Activated CD4-positive, alpha-beta T cell treated with anti-CD3 and anti-CD28 coated beads, Interleukin-10, Interleukin-2, amounts not matched to agents 100 ng/mL and 50 ng/mL, durations not matched to agents 16 hours and 8 hours (primary cell): ENCODE measurements at regions not wholly inside any gene's neighbourhood (a gene's known extent, or its start where the extent isn't known, plus 50 kb on each side); places are given as distances from the start of the nearest gene placed in this dataset.
"Not testable (repeated sequence)": the region's sequence is repeated elsewhere in the genome, so short reads cannot be mapped to it uniquely, and the experiment has no call there.

Source experiments
- DNase-seq: peaks from one replicate; pipeline ENCODE4 v3.0.0-alpha.2; 2020

DNA sequence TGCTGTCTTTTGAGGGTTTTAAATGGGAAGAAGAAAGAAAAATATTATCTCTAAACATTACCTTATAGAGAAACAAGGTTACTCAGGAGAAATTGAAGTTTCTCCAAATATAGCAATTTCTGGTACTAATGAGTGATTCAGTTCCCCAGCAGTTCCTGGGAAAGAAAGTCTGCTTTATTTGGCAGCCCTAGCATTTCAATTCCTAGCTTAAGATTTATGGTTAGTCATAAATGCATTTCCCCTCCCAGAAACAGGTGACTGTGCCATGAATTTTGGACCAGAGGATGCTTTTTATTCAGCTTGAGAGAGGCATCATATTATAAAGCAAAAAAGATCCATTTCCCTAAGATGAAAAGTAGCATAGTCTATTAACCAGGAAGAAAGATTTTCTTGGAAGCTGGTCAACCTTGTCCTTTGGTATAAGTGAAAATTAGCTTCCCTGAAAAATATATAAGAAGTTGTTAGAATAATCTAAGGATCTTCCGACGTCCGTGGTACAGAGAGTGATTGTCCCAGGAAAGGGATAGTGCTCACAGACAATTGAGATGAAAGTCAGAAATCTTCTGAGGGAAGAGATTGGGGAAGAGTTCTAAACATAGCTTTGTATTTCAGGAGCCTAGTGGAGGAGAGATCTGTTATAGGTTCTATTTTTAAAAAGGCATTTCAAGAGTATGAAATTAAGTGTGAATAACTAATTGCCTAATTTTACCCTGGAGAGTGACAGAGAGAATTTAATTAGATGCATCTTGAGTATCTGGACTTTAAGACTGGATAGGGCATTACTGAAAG, 164.9 kb downstream of the ESM1 start:
- no peak for DNase-seq

DNA sequence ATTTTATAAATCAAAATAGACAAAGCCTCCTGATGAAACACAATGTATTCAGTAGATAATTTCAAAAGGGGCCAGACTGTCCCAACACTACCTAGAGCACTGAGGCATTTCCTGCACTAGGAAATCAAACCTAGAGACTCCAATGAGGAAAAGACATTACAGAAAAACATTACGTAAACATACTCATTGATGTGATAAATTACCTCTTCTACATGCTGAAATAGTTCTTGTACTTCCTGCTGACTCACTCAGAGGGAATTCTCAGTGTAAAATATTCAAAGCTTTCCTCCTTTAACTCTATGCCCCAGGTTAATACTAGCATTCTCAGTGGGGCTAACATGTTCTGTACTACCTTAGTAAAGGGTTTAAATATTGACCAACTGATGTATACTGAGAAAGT, 178.0 kb downstream of the ESM1 start:
- no peak for DNase-seq

DNA sequence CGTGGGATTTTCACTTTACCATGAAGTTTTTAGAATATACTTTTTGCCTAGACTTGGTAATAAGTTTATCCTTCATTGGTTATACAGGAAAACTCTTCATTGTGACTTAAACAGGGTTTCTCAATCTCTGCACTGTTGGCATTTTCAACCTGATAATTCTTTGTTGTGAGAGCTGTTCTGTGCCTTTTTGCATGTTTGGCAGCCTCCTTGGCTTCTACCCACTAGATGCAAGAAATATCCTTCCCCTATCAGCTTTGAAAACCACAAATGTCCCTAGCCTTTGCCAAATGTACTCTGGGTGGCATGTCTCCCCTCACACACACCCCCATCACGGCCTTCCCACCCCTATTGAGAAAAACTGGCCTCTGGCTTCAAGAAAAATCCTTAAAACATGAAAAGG, 180.9 kb downstream of the ESM1 start:
- DNase-seq: no peak

DNA sequence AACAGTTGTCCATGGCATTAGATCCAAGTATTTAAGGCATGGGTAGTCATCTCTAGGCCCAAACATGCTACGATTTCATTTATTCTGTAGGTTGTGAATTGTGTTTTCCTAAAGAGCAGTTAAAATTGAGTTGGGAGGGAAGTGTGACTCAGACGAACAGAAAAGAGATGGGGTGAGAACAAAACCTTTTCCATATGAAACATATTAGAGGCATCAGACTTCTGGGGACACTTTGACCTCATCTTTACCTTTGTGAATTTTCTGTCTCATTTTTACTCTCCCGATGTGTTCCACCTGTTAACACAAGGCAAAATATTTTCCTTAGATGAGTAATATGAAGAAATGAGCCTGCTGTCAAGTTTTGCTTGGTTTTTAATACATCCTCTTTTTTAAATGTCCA, 181.3 kb downstream of the ESM1 start:
- peak; percentile 6 for DNase-seq

DNA sequence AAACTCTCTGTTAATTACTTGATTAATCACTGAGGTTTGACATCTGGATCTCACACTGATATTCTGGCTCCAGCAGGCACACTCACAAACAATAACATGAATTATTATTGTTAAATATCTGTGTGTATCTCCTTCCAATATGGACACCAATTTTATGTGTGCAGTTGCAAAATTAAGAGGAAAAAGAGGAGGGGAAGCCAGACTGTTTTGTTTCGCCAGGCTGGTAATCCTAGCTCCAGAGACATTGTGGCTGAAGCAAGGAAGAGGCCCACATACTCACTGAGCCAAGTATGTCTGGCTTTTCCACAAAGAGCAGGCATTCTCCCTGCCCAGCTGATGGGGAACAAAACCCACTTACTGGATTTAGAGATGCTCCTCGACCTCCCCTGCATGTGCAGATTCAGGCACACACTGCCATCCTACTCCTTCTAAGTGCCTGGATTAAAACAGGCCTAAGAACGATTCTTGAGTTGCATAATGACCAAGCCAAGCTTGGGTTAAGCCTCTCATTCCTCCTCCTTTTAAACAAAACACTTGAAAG, 181.9 kb downstream of the ESM1 start:
- no peak for DNase-seq

DNA sequence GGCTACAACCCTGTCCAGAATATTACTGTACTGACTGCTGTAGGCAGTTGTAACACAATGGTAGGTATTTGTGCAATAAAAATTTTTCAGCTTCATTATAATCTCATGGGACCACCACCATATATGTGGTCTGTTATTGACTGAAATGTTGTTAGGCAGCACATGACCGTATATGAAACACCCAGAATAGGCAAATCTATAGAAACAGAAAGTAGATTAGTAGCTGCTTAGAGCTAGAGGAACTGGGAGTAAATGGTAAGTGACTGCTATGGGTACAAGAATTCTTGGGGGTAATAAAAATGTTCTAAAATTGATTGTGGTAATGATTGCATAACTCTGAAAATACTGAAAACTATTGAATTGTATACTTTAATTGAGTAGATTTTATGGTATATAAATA, 185.7 kb downstream of the ESM1 start:
- DNase-seq: no peak

DNA sequence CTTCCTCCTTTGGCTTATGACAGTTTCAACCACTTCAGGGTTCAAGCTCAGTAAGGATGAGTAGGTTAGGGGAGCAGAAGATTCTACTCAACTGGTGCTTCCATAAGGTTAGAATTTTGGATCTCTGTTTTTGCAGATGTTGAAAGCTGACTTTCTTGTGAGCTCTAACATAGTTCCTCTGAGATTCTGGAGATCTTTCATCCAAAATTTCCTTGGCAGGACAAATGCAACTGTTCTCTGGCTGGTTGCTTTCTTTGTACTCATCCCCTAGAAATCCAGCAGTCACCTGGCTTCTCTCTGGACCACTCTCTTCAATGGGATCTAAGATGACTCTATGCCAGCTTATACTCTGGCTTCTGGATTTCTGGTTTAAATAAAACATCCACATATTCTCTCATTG, 189.6 kb downstream of the ESM1 start:
- DNase-seq: no peak

DNA sequence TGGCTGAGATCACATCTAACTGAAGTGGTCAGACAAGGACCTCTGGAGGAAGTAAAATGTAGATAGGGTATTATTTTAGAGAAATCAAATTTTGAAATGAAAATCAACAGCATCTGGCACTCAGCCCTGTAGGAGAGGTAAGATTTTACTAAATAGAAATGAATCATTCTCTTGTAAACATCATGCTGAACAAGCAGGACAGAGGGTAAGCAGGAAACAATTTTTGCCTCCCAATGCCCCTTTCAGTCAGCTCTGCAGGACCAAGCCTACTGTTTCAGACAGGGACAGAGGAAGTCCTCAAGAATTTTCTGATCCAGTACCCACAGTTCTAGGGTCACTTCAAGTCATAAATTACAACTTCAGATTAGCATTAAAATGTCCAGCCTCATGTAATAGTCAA, 190.1 kb downstream of the ESM1 start:
- peak; percentile 2 for DNase-seq

DNA sequence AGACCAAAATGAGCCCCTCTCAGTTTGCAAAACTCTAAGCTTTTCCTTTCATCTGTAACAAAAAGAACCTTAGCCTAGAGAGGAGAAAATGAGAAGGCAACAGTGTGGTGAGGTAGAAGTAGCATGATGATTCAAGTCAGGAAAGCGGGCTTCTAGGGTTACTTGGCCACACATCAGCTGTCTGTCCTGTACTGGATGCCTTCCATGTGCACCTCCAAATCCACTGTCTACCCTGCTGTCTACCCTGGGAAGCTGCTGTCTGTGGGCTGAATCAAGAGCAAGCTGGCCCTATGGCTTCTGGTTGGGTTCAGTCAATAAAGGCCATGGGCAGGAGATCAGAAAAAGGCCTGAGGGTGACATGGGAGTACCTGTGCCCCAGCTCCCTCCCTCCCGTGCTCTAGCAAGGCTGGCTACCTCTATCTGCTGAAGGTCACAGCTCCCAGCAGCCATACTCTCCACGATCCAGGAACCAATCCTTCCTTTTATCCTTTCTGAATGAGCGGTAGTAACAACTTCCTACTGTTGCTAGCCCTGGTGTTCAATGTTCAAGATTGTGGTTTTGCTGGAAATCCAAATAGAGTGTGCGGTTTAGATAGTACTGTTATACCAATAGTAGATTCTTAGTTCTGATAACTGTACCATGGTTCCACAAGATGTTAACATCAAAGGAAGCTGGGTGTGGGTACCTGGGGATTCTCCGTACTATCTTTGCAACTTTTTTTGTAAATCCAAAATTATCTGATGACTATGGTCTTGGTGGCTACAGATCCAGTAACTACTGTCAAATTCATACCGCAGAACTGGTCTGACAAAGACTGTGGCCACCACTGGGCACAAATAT, 191.0 kb downstream of the ESM1 start:
- peak; percentile 74 for DNase-seq

DNA sequence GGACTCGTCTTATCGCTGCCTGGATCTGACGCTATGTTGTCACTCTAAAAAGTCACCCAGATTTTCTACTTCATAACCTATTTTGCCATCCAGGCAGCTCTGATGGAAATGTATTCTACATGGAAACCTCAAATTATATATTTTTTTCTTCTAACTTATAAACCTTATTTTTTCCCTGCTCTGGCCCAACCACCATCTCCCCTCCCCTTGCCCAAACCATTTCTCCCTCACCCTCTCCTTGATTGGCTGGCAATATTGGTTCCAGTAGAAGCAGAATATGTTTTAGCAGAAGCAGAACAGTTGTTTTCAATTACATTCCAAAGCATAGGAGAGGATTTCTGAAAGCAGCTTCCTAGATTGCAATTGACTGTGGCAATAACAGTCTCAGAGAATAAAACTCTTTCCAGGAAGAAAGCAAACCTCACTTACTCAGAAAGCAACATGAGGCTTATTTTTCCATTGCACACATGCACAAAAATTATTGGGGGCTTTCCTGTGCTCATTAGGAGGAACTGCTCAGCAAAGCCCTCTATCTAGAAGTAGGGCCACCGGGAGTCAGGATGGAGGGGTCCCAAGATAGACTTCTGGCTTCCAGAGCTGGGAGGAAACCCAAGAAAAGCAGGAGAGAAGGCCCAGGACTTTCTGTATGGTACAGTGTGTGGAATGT, 191.8 kb downstream of the ESM1 start:
- DNase-seq: peak; percentile 19

DNA sequence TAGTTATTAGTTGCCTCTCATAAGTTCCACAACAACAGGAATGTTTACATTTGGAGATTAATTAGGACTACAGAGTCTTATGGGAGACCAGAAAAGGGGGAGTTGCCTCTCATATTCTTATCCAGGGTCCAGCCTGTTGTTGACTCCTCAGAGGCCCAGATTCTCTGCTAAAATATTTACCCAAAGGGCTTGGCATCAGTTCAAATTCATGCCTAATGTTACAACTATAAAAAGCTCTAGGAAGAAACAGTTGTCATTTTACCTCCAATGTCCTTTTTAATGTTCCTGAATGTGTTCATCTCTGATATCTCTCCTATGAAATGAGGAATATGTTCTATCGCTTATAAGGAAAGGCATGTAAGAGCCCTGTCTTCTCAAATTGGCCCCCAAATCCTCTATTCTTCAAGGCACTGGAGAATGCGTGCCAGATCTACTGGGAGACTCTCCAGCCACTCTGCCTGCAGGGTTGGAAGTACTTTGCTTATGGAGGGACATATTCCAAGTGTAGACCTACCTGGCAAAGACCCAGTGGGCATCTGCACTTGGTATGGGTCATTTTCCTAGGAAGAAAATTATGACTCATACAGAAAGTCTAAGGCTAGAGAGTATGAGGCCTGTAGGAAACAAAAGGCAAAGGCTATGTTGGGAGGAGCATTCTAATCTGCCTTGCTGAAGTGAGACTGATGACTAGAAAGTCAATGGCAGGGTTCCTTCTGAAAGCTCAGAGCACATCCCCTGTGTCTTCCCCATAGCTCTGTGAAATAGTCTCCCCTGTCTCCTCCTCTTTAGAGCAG, 192.6 kb downstream of the ESM1 start:
- DNase-seq: no peak

DNA sequence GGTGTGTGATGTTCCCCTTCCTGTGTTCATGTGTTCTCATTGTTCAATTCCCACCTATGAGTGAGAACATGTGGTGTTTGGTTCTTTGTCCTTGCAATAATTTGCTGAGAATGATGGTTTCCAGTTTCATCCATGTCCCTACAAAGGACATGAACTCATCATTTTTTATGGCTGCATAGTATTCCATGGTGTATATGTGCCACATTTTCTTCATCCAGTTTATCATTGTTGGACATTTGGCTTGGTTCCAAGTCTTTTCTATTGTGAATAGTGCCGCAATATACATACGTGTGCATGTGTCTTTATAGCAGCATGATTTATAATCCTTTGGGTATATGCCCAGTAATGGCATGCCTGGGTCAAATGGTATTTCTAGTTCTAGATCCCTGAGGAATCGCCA, 197.5 kb downstream of the ESM1 start:
- DNase-seq: not testable (repeated sequence)

DNA sequence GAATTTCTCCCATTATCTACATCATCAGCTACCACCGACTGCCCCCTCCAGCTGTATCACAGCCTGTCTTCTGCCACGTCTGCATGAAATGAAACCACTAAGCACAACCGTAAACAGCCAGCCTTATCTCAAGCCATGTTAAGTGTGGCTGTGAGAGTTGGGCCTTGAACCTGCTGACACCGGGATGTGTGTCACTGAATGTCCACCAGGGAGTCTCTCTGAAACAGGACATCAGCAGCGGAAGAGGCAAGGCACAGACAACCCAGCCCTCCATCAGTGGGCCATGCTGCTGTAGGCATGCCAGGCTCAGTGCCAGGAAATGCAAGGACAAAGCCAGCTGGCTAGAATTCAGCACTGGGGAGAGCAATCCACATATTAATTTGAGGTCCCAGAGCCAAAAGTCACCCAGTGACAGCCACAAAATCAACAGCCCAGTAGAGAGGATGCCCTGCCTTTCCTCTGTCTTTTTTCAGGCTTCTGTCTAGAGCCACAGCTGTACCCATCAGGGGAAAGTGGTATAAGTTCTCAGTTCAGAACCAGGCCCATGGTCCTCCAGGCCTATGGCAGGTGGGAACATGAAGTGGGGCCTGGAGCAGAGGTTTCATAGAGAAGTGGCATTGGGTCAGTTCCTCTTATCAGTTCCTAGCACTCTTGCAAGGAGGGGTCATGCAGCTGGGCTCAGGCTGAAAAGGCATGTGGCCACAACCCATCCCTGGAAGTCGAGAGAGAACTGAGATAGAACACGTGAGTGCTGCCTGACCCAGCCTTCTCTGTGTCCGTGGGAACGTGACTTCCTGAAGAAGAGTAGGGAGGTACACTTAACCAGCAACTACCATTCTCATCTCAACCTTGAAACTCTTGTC, 199.4 kb downstream of the ESM1 start:
- no peak for DNase-seq

DNA sequence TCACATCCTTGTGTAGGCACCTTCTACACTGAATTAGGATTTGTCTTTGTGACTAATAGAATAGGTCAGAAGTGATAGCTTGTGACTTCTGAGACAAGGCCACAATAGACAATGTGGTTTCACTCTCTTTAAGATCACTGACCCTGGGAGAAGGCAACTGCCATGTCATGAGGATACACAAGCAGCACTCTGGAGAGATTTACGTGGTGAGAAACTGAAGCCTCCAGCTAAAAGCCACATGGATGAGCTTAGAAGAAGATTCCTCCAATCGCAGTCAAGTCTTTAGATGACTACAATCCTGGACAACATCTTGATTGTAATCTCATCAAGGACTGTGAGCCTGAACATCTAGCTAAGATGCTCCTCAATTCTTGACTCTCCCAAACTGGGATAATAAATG, 206.6 kb downstream of the ESM1 start:
- DNase-seq: no peak

DNA sequence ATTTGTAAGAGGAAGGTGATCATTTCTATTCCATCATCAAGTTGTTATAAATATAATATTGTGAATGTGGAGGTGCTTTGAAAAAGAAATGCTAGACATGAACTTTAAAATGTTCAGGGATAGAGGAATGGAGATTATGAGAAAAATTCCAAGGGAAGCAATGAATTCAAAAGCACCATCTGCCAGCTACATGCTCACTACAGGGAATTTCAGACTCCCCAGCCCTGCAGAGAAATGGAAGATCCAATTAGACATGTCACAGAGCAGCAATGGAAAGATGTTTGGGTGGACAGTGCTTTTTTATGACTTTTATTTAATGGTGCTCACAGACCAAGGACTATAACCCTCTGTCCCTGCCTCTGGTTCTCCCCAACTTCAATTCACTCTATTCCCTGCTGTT, 209.7 kb downstream of the ESM1 start:
- DNase-seq: no peak

DNA sequence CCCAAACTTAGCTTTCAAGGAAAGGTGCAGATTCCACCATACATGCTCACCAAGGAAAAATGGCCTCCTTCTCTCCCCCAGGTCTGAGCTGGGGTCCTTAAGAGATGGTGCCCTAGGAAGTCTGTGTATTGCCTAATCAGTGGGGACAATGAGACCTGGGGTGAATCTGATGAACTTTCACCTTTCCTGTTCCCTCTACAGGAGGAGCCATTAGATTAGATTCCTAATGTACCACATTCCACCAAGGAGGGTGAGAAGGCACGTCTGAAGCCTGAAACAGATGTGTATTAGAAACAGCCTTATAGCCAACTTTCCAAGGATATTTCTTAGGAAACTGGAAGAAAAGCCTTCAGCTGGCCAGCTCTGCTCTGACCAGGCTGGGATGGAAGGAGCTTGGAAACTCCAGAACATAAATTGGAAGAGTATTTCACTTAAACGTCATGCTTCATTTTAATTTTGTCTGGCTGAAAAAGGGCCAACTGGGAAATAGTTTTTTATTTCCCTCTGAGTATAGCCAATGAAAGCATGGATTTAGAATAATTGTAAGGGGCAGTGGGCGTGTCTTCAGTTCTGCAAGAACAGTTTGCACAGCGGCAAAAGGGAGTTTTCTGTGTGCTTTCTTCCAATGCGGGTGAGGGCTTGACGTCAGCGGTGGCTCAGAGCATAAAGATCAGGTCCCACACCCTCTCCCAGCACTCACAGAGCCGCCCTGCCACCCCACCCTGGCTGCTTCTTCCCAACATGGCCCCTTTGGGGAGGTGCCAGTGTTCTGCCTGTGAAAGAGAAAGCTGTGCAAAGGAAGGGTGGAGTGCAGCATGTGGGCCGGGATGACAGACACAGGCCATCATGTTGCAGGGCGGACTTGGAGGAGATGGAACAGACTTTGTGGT, 210.9 kb downstream of the ESM1 start:
- no peak for DNase-seq

DNA sequence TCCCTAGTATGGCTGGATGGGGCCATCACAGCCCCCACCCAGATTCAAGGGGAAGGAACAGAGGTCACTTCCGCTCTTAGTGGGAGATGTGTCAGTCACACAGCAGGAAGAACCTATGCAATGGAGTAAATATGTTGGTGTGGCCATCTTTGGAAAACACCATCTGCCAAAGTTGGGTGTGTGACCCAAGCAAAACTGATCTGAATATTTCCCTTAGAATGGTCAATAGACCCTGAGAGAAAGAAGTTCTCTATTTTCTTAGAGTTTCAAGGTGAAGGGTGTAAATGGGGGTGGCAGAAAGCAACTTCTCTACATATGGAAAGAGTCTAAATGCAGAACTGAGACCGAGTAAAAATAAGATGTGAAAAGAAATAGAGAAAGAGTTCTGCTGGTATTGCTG, 212.7 kb downstream of the ESM1 start:
- no peak for DNase-seq

DNA sequence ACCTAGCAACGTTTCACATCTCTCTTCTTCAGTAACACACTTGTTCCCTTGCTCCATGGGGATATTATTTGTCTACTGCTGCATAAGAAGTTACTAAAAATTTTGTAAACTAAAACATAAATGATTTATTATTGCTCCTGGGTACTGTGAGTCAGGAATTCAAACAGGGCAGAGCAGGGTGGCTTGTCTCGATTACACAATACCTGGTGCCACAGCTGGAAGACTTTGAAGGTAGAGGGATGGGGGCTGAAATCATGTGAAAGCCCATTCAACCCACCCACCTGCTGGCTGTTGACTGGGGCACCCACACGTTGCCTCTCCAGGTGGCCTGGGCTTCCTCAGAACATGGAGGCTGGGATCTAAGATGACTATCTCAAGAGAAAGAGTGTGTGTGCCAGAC, 213.2 kb downstream of the ESM1 start:
- no peak for DNase-seq

DNA sequence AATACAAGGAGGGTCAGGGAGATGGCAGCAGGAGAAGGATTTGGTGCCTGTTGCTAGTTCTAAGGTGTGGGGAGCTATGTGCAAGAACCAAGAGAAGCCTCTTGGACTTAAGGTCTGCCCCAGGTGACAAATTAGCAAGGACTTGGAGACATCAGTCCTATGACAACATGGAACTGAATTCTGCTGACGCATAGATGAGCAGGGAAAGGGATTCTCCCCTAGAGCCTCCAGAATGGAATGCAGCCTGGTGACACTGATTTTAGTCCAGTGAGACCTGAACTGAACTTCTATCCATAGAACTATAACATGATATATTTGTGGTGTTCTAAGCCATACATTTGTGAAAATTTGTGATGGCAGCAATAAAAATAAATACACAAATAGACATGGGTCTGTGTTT, 215.6 kb downstream of the ESM1 start:
- no peak for DNase-seq

DNA sequence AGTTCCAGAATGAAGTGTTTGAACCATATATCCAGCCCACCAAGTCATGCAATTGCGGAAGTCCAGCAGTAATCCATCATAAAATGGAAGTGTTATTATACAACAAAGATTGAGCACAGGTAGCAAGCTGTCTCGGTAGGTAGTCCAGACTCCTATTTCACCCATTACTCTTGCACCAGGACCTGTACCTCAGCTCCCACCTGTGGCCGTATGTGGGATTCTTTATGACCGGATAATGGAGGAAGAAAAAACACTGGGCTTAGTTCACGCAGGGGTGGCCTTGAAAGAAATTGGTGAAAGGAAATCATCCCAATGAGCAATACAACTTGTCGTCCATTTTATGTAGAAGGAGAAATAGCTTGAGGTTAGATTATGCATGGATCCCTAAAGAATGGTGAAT, 216.3 kb downstream of the ESM1 start:
- DNase-seq: no peak

DNA sequence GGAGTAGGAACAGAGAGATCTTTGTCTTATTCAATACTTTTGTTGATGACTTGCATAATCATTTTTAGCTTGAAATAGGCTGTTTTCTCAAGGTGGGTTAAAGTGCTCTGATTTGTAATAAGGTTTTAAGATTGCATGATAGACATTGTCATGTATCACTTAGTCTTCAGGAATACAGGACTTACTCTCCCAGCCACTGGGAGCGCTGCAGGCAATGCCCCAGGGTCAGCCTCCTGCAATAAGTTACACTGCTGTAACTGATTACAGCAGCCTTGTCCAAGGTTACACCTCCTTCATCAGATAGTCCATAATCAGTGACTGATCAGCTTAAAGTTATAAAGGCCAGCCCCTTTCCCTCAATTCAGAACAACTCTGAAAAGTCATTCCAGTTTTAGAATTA, 218.6 kb downstream of the ESM1 start:
- no peak for DNase-seq
